Fibroblast of lung (primary cell): ENCODE measurements at regions not wholly inside any gene's neighbourhood (a gene's known extent, or its start where the extent isn't known, plus 50 kb on each side); places are given as distances from the start of the nearest gene placed in this dataset.

Experiments
- DNase-seq, 2 donors: peaks; one replicate each; pipeline versions ENCODE4 v3.0.0 to v3.0.0-alpha.2; 2010; ENCODE audit warnings: low read depth in 2 of 2
- H2AFZ ChIP-seq: 2 replicates; pipeline ENCODE4 v1.5.1; 2012; ENCODE audit warnings: low read length, control low read depth, inconsistent platforms
- H3K27ac ChIP-seq: 2 replicates; pipeline ENCODE4 v1.5.1; 2011; ENCODE audit warnings: low read length, control low read depth; ENCODE audit not compliant: insufficient read depth
- H3K27me3 ChIP-seq: 2 replicates; pipeline ENCODE4 v1.5.1; 2011; ENCODE audit warnings: mild to moderate bottlenecking, low read length; ENCODE audit not compliant: control insufficient read depth, insufficient read depth
- H3K36me3 ChIP-seq: 2 replicates; pipeline ENCODE4 v1.5.1; 2011; ENCODE audit warnings: low read length; ENCODE audit not compliant: control insufficient read depth, insufficient read depth
- H3K4me1 ChIP-seq: 2 replicates; pipeline ENCODE4 v1.5.1; 2011; ENCODE audit warnings: low read length; ENCODE audit not compliant: control insufficient read depth, insufficient read depth; ENCODE audit errors: extremely low read depth
- H3K4me2 ChIP-seq: 2 replicates; pipeline ENCODE4 v1.5.1; 2011; ENCODE audit warnings: low read length, control low read depth; ENCODE audit not compliant: insufficient read depth; ENCODE audit errors: extremely low read depth
- H3K4me3 ChIP-seq, 4 experiments: fragments of 200-600 bp in 1 of 4; sonication (generic) in 1 of 4; replicated peaks in 1 of 4; 2 replicates each; pipeline ENCODE4 v1.5.1; 2011 to 2016; ENCODE audit warnings: low read length in 4 of 4, low read depth in 3 of 4, mild to moderate bottlenecking in 3 of 4, control low read depth in 2 of 4, inconsistent platforms in 1 of 4, mixed read lengths in 1 of 4; ENCODE audit not compliant: insufficient read depth in 1 of 4; ENCODE audit errors: control extremely low read depth in 1 of 4
- H3K79me2 ChIP-seq: 2 replicates; pipeline ENCODE4 v1.5.1; 2012; ENCODE audit warnings: mild to moderate bottlenecking, low read length, inconsistent platforms; ENCODE audit not compliant: control insufficient read depth, insufficient read depth
- H3K9ac ChIP-seq: 2 replicates; pipeline ENCODE4 v1.5.1; 2011; ENCODE audit warnings: mild to moderate bottlenecking, low read length, control low read depth; ENCODE audit not compliant: insufficient read depth
- H3K9me3 ChIP-seq: 2 replicates; pipeline ENCODE4 v1.5.1; 2012; ENCODE audit warnings: low read depth, low read length; ENCODE audit not compliant: control insufficient read depth, insufficient read depth
- H4K20me1 ChIP-seq: 2 replicates; pipeline ENCODE4 v1.5.1; 2011; ENCODE audit warnings: low read length; ENCODE audit not compliant: control insufficient read depth, insufficient read depth; ENCODE audit errors: extremely low read depth
- EZH2 ChIP-seq: IDR thresholded peaks from 2 replicates; pipeline ENCODE4 v1.5.1; 2012; ENCODE audit warnings: low read length, control low read depth, mild to moderate bottlenecking; ENCODE audit errors: missing control alignments
- TF ChIP-seq, protein P1 (sequence below), 2 donors: IDR thresholded peaks in 1 of 2; conservative IDR thresholded peaks in 1 of 2; 1 replicate in 1 of 2; 2 replicates in 1 of 2; pipeline ENCODE4 v1.5.1; 2011 to 2012; ENCODE audit warnings: low read length in 2 of 2, control low read depth in 1 of 2, inconsistent platforms in 1 of 2, low read depth in 1 of 2, mild to moderate bottlenecking in 1 of 2

DNA sequence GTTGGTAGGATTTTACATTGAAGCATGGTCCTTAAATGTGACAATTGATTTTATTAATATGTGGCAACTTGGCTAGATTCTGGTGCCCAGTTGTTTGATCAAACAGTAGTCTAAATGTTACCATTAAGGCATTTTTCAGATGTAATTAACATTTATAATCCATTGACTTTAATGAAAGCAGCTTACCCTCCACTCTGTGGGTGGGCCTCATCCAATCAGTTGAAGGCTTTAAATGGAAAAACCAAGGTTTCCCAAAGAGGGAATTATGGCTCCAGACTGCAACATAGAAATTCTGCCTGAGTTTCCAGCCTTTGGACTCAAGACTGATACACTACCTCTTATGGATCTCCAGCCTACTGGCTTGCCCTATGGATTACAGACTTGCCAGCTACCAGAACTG is 1153.2 kb downstream of the BCL11B start:
- H3K79me2 ChIP-seq = no peaks in the 10 kb centered on the region
- no peaks in the 10 kb centered on the region for H3K27me3 ChIP-seq
- H4K20me1 ChIP-seq = no peaks in the 10 kb centered on the region
- no peaks in the 10 kb centered on the region for H3K36me3 ChIP-seq
- no peak overlapping the region for H2AFZ ChIP-seq
- no peak for TF ChIP-seq EZH2
- TF ChIP-seq, protein P1, sequence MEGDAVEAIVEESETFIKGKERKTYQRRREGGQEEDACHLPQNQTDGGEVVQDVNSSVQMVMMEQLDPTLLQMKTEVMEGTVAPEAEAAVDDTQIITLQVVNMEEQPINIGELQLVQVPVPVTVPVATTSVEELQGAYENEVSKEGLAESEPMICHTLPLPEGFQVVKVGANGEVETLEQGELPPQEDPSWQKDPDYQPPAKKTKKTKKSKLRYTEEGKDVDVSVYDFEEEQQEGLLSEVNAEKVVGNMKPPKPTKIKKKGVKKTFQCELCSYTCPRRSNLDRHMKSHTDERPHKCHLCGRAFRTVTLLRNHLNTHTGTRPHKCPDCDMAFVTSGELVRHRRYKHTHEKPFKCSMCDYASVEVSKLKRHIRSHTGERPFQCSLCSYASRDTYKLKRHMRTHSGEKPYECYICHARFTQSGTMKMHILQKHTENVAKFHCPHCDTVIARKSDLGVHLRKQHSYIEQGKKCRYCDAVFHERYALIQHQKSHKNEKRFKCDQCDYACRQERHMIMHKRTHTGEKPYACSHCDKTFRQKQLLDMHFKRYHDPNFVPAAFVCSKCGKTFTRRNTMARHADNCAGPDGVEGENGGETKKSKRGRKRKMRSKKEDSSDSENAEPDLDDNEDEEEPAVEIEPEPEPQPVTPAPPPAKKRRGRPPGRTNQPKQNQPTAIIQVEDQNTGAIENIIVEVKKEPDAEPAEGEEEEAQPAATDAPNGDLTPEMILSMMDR (conservative IDR thresholded peaks at IDR 0.05 in 1 of 2, IDR thresholded peaks at IDR 0.05 in 1 of 2; ENCODE audit: low read depth in 1 of 2, low read length in 2 of 2) = no peak
- H3K27ac ChIP-seq = no peak overlapping the region
- DNase-seq = no peak
- no peaks in the 10 kb centered on the region for H3K4me1 ChIP-seq
- no peaks in the 10 kb centered on the region for H3K9me3 ChIP-seq
- H3K9ac ChIP-seq = no peak overlapping the region
- no peak overlapping the region for H3K4me2 ChIP-seq
- H3K4me3 ChIP-seq = no peak overlapping the region

DNA sequence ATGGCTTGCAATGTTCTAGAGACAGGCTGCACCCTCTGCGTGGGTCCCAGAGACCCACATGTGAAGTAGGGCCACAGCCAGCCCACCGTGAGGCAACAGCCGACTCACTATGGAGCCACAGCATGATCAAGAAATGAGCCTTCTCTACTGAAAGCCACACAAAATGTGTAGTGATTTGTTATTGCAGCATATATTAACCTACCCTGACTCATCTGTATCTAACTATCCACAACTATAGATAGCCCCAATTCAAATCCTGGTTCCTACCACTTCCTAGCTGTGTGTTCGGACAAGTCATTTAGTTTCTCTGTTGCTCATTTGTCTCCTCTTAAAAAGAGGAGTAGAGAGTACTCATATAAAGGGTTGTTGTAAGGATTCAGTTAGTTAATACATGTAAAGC is 1152.3 kb downstream of the BCL11B start:
- Histone ChIP-seq H3K9me3 (no peaks in the 10 kb centered on the region), H3K4me1 (no peaks in the 10 kb centered on the region), H3K4me2 (no peak overlapping the region)

GRCh38 chr14:98120831-98121464 is 1151.0 kb downstream of the BCL11B start:
- Histone ChIP-seq H3K9me3 (no peaks in the 10 kb centered on the region), H2AFZ (no peak overlapping the region), H3K27me3 (no peaks in the 10 kb centered on the region), H4K20me1 (no peaks in the 10 kb centered on the region), H3K9ac (no peak overlapping the region), H3K4me1 (no peaks in the 10 kb centered on the region), H3K36me3 (no peaks in the 10 kb centered on the region), H3K79me2 (no peaks in the 10 kb centered on the region), H3K4me2 (no peak overlapping the region), H3K27ac (no peak overlapping the region), H3K4me3 (no peak overlapping the region)
- DNase-seq = no peak
- TF ChIP-seq, protein P1 (conservative IDR thresholded peaks at IDR 0.05 in 1 of 2, IDR thresholded peaks at IDR 0.05 in 1 of 2; ENCODE audit: low read depth in 1 of 2, low read length in 2 of 2) = no peak
- no peak for TF ChIP-seq EZH2

More for the DNA sequence above, 1152.3 kb downstream of the BCL11B start:
- H4K20me1 ChIP-seq = no peaks in the 10 kb centered on the region
- no peaks in the 10 kb centered on the region for H3K27me3 ChIP-seq
- no peak overlapping the region for H3K4me3 ChIP-seq
- no peaks in the 10 kb centered on the region for H3K36me3 ChIP-seq
- no peak overlapping the region for H2AFZ ChIP-seq
- no peak for TF ChIP-seq EZH2
- TF ChIP-seq, protein P1 (conservative IDR thresholded peaks at IDR 0.05 in 1 of 2, IDR thresholded peaks at IDR 0.05 in 1 of 2; ENCODE audit: low read depth in 1 of 2, low read length in 2 of 2) = no peak
- no peak for DNase-seq
- H3K9ac ChIP-seq = no peak overlapping the region
- no peaks in the 10 kb centered on the region for H3K79me2 ChIP-seq
- no peak overlapping the region for H3K27ac ChIP-seq
